Pons (tissue), 1 donor: ENCODE measurements at regions not wholly inside any gene's neighbourhood (a gene's known extent, or its start where the extent isn't known, plus 50 kb on each side); places are given as distances from the start of the nearest gene placed in this dataset.
A peak's percentile ranks its signal among the peaks of the same experiment; 100 is the strongest.

Experiments
- DNase-seq: peaks from one replicate; pipeline ENCODE4 v3.0.0-alpha.2; 2016; ENCODE audit warnings: low spot score

DNA sequence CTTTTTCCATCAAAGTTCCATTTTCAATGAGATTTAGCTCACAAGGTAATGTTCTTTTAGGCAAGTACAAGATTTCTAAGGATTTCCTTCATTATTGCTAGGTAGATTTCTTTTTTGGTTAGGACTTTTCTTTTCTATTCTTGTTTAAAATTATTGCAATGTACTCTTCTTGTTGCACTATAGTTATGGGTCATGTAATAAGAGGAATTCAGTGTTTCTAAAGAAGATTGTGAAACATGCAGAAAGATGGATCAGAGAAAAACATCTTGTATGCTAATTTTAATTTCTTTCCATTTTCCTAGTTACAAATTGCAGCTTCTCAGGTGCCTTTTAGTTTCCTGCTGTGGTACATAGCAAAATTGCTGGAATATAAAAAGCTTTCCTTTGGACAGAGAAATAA is 56.1 kb downstream of the BTG1 start:
- DNase-seq = no peak

GRCh38 chr12:92088805-92089204 is 56.8 kb downstream of the BTG1 start:
- DNase-seq = no peak

DNA sequence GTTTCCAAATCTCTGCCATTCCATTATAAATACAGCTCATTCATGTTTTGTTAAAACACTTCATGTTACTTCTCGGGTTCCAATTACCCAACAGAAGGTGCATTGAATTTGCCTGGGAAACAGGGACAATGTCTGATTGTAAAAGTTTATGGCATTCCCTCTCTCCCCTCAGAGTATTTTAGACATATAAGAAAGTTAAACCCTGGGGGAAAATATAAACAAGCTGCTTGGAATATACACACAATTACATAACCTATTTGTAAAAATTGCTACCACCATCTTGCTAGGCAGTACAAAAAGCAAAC is 60.0 kb downstream of the BTG1 start:
- no peak for DNase-seq

DNA sequence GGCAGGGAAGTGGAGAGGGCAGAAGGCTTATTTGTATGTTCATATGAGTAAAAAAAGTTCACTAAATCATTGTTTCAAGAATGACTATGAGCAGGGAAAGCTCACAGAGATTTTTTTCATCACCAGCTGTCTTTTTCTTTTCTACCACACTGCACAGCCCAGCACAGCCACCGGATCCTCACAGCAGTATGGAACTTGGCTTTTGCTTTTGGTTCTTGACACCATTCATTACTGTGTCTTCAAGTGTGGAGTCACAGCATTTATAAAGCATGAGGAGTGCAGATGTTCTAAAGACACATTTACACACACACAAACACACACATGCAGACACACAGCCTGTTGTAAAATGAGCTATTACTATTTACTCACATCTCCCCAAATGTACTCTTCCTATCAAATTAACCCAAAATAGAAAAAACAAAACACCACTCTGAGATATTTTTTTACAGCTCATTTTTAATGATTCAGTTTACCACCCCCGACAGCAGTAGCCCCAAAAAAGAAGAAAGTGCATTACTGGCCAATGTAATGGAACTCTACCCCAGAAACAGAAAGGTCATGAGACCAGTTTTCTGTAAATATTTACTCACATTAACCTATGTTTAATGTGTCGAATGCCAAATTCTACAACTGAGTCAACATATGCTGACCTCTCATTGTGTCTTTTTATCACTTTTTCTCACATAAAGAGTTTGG is 60.5 kb downstream of the BTG1 start:
- DNase-seq = no peak

GRCh38 chr12:92080911-92081285 is 64.7 kb downstream of the BTG1 start:
- DNase-seq = no peak

GRCh38 chr12:92079054-92079385 is 66.6 kb downstream of the BTG1 start:
- no peak for DNase-seq

- DNase-seq = no peak
Measured at GRCh38 chr12:92078167-92079053, 67.2 kb downstream of the BTG1 start.

DNA sequence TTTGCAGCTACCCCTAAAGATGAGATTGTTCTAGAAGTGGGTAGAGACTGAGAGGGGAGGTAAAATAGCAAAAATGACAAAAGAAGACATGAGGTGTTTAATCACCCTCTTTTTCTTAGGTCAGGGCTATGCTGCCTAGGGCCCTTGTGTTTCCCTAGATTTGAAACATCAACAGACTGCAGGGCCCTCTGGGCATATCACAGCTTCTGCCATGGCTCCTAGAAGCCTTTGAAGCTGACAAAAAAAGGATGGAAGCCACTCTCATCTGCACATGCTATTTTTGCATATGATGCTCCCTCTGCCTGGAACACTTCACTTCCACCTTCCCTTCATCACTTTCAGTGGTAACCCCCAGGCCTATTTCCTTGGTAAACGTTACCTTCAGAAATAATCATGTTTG is 68.1 kb downstream of the BTG1 start:
- DNase-seq = no peak

GRCh38 chr12:92076101-92076500 is 69.5 kb downstream of the BTG1 start:
- no peak for DNase-seq

DNA sequence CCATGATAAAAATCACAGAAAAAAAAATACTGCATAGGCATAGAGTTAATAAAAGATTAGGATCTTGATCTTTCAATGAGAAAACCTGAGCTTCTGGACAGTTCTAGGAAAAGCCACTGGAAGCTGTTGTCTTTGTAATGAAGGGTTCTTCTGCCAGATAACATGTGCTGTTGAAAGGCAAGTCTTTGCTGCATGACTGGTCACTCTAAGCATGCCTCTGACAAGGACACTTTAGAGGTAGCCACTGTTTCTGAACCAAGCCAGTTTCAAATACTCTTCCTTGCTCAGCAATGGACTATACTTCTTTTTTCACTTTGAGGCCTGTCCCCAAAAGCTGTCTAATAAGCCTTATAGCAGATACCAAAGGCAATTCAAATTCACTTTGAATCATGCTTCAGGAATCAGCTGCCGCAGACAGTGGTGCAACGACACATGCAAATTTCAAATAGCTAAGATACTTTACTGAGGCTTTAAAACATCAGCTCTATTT is 70.2 kb downstream of the BTG1 start:
- DNase-seq = peak; percentile 15

DNA sequence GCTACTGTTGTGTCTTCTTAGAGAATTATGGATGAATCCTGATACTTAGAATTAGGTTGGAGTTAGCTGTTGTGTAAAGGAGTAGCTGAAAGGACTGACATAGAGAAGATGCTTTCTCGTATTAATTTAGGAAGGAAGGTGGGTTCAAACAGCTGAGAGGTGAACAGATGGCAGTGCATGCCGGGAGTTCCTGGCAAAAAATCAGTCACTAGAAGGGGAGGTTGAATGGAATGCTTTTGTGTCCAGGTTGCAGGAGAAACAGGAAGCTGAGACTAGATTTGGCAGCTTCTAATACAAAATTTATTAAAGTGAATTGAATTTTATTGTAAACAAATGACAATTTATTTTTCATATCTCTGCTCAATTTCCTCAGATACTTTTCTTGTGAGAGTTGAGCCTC is 70.8 kb downstream of the BTG1 start:
- DNase-seq = no peak

DNA sequence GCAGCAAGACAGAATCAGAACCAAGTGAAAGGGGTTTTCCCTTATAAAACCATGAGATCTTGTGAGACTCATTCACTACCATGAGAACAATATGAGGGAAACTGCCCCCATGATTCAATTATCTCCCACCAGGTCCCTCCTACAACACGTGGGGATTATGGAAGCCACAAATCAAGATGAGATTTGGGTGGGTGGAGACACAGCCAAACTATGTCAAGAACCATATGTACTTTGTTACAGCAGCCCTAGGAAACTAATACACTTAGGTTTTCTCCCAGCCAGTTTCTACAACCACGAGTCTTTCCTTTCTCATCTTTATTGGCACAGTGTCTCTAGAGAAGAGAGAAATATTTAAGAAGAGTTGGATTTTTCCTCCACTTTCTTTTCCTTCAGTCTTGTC is 72.6 kb downstream of the BTG1 start:
- no peak for DNase-seq

DNA sequence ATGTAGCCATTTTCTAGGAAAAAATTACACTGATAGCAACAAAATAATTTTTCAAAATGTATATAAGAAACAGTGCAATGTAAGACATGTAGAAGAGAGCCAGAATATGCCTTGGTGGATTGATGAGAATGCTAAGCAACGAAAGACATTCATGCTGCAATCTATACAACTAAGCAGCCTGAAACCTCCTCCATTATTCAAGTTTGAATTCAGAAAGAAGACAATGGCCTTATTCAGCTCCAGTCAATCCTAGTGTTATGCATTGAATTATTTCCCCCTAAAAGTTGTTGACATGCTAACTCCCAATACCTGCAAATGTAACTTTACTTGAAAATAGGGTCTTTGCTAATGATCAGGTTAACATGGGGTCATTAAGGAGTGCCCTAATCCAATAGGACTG is 73.5 kb downstream of the BTG1 start:
- peak; percentile 54 for DNase-seq

DNA sequence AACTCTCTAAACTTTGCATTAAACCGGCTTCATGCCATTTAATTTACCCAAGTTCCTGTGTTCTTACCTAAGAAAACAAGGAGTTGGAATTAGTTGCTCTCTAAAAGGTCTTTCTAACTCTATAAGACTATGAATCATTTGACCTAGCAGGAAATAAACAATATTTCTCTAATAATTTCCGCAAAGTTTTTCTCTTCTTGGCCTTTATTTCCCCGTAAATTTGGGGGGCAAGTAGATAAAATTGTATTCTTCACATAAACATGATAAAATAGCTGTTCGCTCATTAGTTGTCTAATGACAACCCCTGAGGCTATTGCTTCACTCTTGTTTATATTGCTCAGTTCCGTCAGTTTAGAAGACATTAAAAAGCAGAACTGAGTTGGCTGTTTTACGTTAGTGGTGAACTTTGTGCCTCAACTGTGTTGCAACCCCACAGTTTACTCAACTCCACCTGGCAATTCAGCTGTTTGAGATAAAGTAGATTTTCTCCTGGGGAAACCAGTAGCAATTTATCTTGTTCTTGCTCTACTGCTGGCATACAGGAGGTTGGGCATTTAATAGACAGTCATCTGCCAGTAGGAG is 74.7 kb downstream of the BTG1 start:
- DNase-seq = no peak

GRCh38 chr12:92070054-92070863 is 75.4 kb downstream of the BTG1 start:
- DNase-seq = no peak

GRCh38 chr12:92068459-92068858 is 77.2 kb downstream of the BTG1 start:
- DNase-seq = no peak

DNA sequence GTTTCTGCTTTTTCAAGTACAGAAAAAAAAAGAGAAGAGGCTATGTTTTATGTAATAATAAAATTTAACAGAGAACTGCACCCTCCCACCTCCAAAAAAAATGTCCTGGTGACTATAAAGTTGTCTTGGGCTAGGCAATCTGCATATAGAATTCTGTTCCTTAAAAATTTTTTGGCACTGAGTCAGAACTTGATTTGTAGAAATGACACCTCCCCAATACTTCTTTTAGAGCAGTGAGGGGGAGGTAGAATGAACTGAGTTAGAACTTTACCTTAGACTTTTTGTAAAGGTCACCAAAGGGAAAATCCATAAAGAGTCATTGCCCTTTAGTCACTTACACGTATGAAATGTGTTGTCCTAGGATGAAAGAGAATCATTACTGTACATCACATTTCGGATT is 80.0 kb downstream of the BTG1 start:
- DNase-seq = no peak

- peak; percentile 64 for DNase-seq
Measured at GRCh38 chr12:92065018-92065499, 80.6 kb downstream of the BTG1 start.

GRCh38 chr12:92064422-92064821 is 81.2 kb downstream of the BTG1 start:
- DNase-seq = peak; percentile 60

- DNase-seq = no peak
Measured at GRCh38 chr12:92063641-92064040, 82.0 kb downstream of the BTG1 start.

DNA sequence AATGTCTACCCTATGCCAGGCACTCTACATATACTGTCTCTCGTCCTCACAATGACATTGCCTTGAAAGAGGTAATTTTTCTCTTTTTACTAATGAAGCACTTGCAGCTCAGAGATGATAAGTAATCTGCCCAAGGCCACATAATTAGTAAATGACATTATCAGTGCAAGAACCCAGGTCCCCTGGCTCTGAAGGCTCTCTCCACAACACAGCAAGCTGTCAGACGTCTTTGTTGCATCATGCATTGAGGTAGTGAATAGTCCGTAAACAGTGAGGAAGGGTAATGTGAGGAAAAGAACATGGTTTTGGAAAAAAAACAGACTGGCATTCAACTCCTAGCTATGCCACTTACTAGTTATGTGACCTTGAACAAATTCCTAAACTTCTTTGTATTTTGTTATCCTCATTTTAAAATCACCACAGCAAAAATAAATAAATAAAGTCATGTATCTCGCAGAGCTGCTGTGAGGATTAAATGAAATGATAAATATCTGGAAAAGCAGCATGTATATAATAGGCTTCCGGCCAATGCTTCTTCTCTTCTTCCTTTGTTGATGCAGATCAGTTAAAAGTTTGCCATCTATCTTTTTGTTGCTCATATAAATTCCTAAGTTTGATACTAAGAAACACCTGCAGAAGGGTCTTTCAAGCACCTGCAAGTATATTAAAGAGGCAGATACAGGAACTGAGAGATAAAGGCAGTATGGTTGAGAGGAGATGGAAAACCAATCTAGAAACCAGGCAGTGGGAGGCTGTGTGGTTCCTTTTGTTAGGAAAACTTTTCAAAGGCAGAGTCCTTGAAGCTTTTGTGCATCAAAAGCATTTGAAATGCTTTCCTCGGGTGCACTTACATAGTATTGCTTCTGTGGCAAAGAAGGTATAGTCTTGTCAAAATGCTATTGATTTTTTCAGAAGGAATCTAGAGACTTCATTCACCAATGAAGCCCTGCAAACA is 82.8 kb downstream of the BTG1 start:
- no peak for DNase-seq
